HepG2 (cell line): ENCODE measurements at regions not wholly inside any gene's neighbourhood (a gene's known extent, or its start where the extent isn't known, plus 50 kb on each side); places are given as distances from the start of the nearest gene placed in this dataset.

Experiments
- ATM ChIP-seq: fragments of 450-650 bp; IDR thresholded peaks from 2 replicates; pipeline ENCODE4 v1.7.1; 2017; ENCODE audit warnings: mild to moderate bottlenecking, borderline replicate concordance
- BCL6 ChIP-seq: IDR thresholded peaks from 2 replicates; pipeline ENCODE4 v1.6.1; 2016; ENCODE audit warnings: missing genetic modification reagents, missing compliant biosample characterization
- CENPBD1 ChIP-seq: sonication (generic); formaldehyde crosslinking; IDR thresholded peaks from 2 replicates; pipeline ENCODE4 v1.8.0; 2022; ENCODE audit warnings: missing genetic modification reagents, low read depth, mild to moderate bottlenecking, borderline replicate concordance
- DMTF1 ChIP-seq: sonication (generic); formaldehyde crosslinking; IDR thresholded peaks from 2 replicates; pipeline ENCODE4 v1.4.0; 2020; ENCODE audit warnings: mild to moderate bottlenecking, missing genetic modification reagents
- EP300 ChIP-seq, 3 experiments: sonication (generic) in 1 of 3; formaldehyde crosslinking in 1 of 3; IDR thresholded peaks; 2 replicates each; pipeline versions ENCODE4 v1.5.1 to v1.6.1; 2011 to 2020; ENCODE audit warnings: low read depth in 2 of 3, low read length in 2 of 3, borderline replicate concordance in 1 of 3, improper control_type of control experiment in 1 of 3, mild to moderate bottlenecking in 1 of 3, missing genetic modification reagents in 1 of 3, moderate library complexity in 1 of 3
- FUBP1 ChIP-seq: sonication (generic); formaldehyde crosslinking; IDR thresholded peaks from 2 replicates; pipeline ENCODE4 v1.5.1; 2020; ENCODE audit warnings: missing genetic modification reagents, mild to moderate bottlenecking, borderline replicate concordance
- HDAC1 ChIP-seq: sonication (generic); formaldehyde crosslinking; IDR thresholded peaks from 2 replicates; pipeline ENCODE4 v1.5.1; 2020; ENCODE audit warnings: mild to moderate bottlenecking, missing genetic modification reagents
- HOXA3 ChIP-seq: sonication (generic); formaldehyde crosslinking; IDR thresholded peaks from 2 replicates; pipeline ENCODE4 v1.5.0; 2020; ENCODE audit warnings: missing genetic modification reagents
- IKZF1 ChIP-seq: fragments of 450-650 bp; IDR thresholded peaks from 2 replicates; pipeline ENCODE4 v1.7.1; 2016
- JUN ChIP-seq: sonication (generic); formaldehyde crosslinking; IDR thresholded peaks from 2 replicates; pipeline ENCODE4 v1.4.0; 2020; ENCODE audit warnings: mild to moderate bottlenecking, missing genetic modification reagents
- NCOA2 ChIP-seq: sonication (generic); formaldehyde crosslinking; IDR thresholded peaks from 2 replicates; pipeline ENCODE4 v1.8.0; 2022; ENCODE audit warnings: inconsistent platforms
- PAXIP1 ChIP-seq: sonication (generic); formaldehyde crosslinking; conservative IDR thresholded peaks from 2 replicates; pipeline ENCODE4 v1.4.0; 2020; ENCODE audit warnings: mild to moderate bottlenecking, missing genetic modification reagents, moderate library complexity
- POGZ ChIP-seq: sonication (generic); formaldehyde crosslinking; IDR thresholded peaks from 2 replicates; pipeline ENCODE4 v1.4.0; 2020; ENCODE audit warnings: mild to moderate bottlenecking, missing genetic modification reagents
- SALL1 ChIP-seq: sonication (generic); formaldehyde crosslinking; IDR thresholded peaks from 2 replicates; pipeline ENCODE4 v1.8.0; 2022; ENCODE audit warnings: mild to moderate bottlenecking, missing genetic modification reagents
- ZBED4 ChIP-seq: sonication (generic); formaldehyde crosslinking; IDR thresholded peaks from 2 replicates; pipeline ENCODE4 v1.4.0; 2020; ENCODE audit warnings: missing genetic modification reagents, borderline replicate concordance
- ZBTB7B ChIP-seq: sonication (generic); formaldehyde crosslinking; IDR thresholded peaks from 2 replicates; pipeline ENCODE4 v1.4.0; 2020; ENCODE audit warnings: missing genetic modification reagents
- ZMYM3 ChIP-seq: sonication (generic); formaldehyde crosslinking; IDR thresholded peaks from 2 replicates; pipeline ENCODE4 v1.5.1; 2020; ENCODE audit warnings: mild to moderate bottlenecking, missing genetic modification reagents
- ZMYM4 ChIP-seq: sonication (generic); formaldehyde crosslinking; IDR thresholded peaks from 2 replicates; pipeline ENCODE4 v1.8.1; 2023; ENCODE audit warnings: mild to moderate bottlenecking, missing genetic modification reagents

- TF ChIP-seq IKZF1 = no peak
- TF ChIP-seq HOXA3 = peak; percentile 31; the same call in 1 of the 2 replicates
- TF ChIP-seq EP300 (IDR thresholded peaks at IDR 0.05; ENCODE audit: low read depth in 2 of 2, low read length in 2 of 2) = peak in 1 of 2 experiments; percentile 48; a peak in 1 of 4 replicates
- TF ChIP-seq EP300 (CRISPR knock-in tag; IDR thresholded peaks at IDR 0.05; ENCODE audit: borderline replicate concordance) = no peak
- TF ChIP-seq SALL1 (CRISPR knock-in tag) = peak; percentile 79
- TF ChIP-seq POGZ = peak; percentile 76
- TF ChIP-seq BCL6 = peak; percentile 12; the same call in 1 of the 2 replicates
- TF ChIP-seq CENPBD1 (CRISPR knock-in tag) = no peak
- TF ChIP-seq PAXIP1 (CRISPR knock-in tag) = peak; percentile 82
- 0 out of 2 replicates have a peak, but pooled peaks have one; percentile 51 for TF ChIP-seq JUN
- TF ChIP-seq DMTF1 (CRISPR knock-in tag) = no peak
- no peak for TF ChIP-seq FUBP1 (CRISPR knock-in tag)
- TF ChIP-seq ZBTB7B (CRISPR knock-in tag) = peak; percentile 37; the same call in 1 of the 2 replicates
- TF ChIP-seq NCOA2 = 0 out of 2 replicates have a peak, but pooled peaks have one; percentile 42
- TF ChIP-seq ZMYM4 = peak; percentile 66
- peak; percentile 13; the same call in 1 of the 2 replicates for TF ChIP-seq ZMYM3
- TF ChIP-seq ZBED4 (CRISPR knock-in tag) = peak; percentile 36; the same call in 1 of the 2 replicates
- TF ChIP-seq HDAC1 (CRISPR knock-in tag) = peak; percentile 69
- no peak for TF ChIP-seq ATM
Observed at GRCh38 chr1:223039990-223040389, 103.1 kb downstream of the TLR5 start (continued).
